ENCODE measurements at regions not wholly inside any gene's neighbourhood (a gene's known extent, or its start where the extent isn't known, plus 50 kb on each side); places are given as distances from the start of the nearest gene placed in this dataset.

DNA sequence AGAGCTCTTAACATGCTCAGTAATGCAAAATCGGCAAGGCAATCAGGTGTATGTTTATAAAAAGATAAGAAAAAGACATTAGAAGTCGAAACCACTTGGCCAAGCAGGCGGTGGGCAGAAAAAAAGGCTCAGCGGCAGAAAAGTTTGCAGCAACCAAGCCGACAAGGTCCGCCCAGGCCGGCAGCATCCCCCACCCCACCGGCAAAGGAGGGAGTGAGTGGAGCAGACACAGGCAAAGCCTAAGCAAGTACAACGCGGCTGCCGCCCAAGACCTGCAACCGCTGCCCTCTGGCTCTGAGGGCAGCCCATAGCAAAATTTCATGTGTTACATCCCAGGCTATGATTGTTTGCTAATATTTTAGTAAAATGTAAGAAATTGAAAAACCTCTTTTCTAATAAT is 125.4 kb upstream of the ZCCHC13 start:
- no peaks in the 10 kb centered on the region for H3K79me2 ChIP-seq (ENCODE audit: insufficient read depth, low read length)
- no peak for DNase-seq (ENCODE audit: low spot score)
- no peaks in the 10 kb centered on the region for H3K36me3 ChIP-seq (replicated peaks in 1 of 2; ENCODE audit: control insufficient read depth in 1 of 2, insufficient read depth in 2 of 2, low read length in 2 of 2)
- H3K4me3 ChIP-seq (replicated peaks in 1 of 3; ENCODE audit: insufficient read depth in 1 of 3, low read depth in 2 of 3, low read length in 3 of 3): no peak overlapping the region; a peak in 1 of 6 replicates
- H2AFZ ChIP-seq (ENCODE audit: low read length): no peak overlapping the region
- no peaks in the 10 kb centered on the region for H3K9me3 ChIP-seq (ENCODE audit: low read length)
- FAIRE-seq: no peak
- intact Hi-C loops (cut with micrococcal nuclease; ENCODE audit: unreplicated experiment) (loop anchor here (2.0 kb wide), 1 partner anchor 26 kb away; no protein-coding TSS in a partner anchor), in situ Hi-C loops (cut with HindIII; ENCODE audit: extremely low pct_ligation_motif_present, low pct_unique_long_range_greater_than_20kb) (no loop called here)
- no peaks in the 10 kb centered on the region for H3K27me3 ChIP-seq (ENCODE audit: control insufficient read depth in 1 of 2, insufficient read depth in 2 of 2, low read length in 2 of 2)
- WGBS (ENCODE audit: low lambda C conversion rate): 24% methylated on average over 6 of the region's 12 CpGs
- TF ChIP-seq NR2F6 (IDR thresholded peaks at IDR 0.05) (no peak), NR2F6 (CRISPR knock-in tag; IDR thresholded peaks at IDR 0.05) (no peak), ZNF556 (CRISPR knock-in tag; IDR thresholded peaks at IDR 0.05; ENCODE audit: borderline replicate concordance) (no peak), GATAD2A (CRISPR knock-in tag; IDR thresholded peaks at IDR 0.05) (no peak), NPAS2 (CRISPR knock-in tag; IDR thresholded peaks at IDR 0.05; ENCODE audit: borderline replicate concordance) (no peak), ZNF484 (CRISPR knock-in tag; IDR thresholded peaks at IDR 0.05; ENCODE audit: borderline replicate concordance, low read depth) (no peak), ZSCAN29 (CRISPR knock-in tag; conservative IDR thresholded peaks at IDR 0.05) (no peak), ZNF709 (CRISPR knock-in tag; IDR thresholded peaks at IDR 0.05) (no peak)
- H3K4me2 ChIP-seq (ENCODE audit: low read depth, low read length): peak overlapping the region; percentile 47
- POLR2A ChIA-PET: interaction anchor here (1.4 kb wide), 1 partner anchor 114 kb away, joined by 6 read pairs; no protein-coding TSS in a partner anchor
- CTCF ChIA-PET (ENCODE audit: low intra/inter-chr PET ratio, low total read pairs): no interaction called here
- no peaks in the 10 kb centered on the region for H4K20me1 ChIP-seq (ENCODE audit: insufficient read depth, low read length)
- H3K9ac ChIP-seq (ENCODE audit: insufficient read depth, low read depth, low read length): no peak overlapping the region
- peak; percentile 87 for ATAC-seq
- BruUV-seq (replicated peaks): no TSS peak
- H3K4me1 ChIP-seq (ENCODE audit: insufficient read depth, low read length): peaks cover 14% of the 10 kb centered on the region
- H3K27ac ChIP-seq (ENCODE audit: extremely low read length, insufficient read depth, low read length): no peak overlapping the region

DNA sequence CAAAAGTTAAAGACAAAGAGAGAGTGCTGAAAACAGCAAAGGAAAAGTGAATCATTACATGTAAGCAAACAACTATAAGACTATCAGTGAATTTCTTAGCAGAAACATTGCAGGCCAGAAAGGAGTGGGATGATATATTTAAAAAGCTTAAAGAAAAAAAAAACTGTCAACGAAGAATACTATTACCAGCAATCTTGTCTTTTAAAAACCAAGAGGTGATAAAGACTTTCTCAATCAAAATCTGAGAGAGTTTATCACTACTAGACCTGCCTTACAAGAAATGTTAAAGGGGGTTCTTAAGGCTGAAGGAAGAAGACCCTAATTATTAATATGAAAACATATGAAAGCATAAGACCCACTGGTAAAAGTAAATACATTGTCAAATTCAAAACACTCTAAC is 132.5 kb upstream of the ZCCHC13 start:
- Histone ChIP-seq H3K9me3 (ENCODE audit: low read length) (peaks cover 9% of the 10 kb centered on the region; the same call in 1 of the 2 replicates), H3K4me2 (ENCODE audit: low read depth, low read length) (no peak overlapping the region), H3K27ac (ENCODE audit: extremely low read length, insufficient read depth, low read length) (no peak overlapping the region), H2AFZ (ENCODE audit: low read length) (no peak overlapping the region), H3K27me3 (ENCODE audit: control insufficient read depth in 1 of 2, insufficient read depth in 2 of 2, low read length in 2 of 2) (no peaks in the 10 kb centered on the region), H3K79me2 (ENCODE audit: insufficient read depth, low read length) (no peaks in the 10 kb centered on the region), H3K4me1 (ENCODE audit: insufficient read depth, low read length) (no peaks in the 10 kb centered on the region), H3K9ac (ENCODE audit: insufficient read depth, low read depth, low read length) (no peak overlapping the region), H4K20me1 (ENCODE audit: insufficient read depth, low read length) (no peaks in the 10 kb centered on the region), H3K4me3 (replicated peaks in 1 of 3; ENCODE audit: insufficient read depth in 1 of 3, low read depth in 2 of 3, low read length in 3 of 3) (no peak overlapping the region), H3K36me3 (replicated peaks in 1 of 2; ENCODE audit: control insufficient read depth in 1 of 2, insufficient read depth in 2 of 2, low read length in 2 of 2) (no peaks in the 10 kb centered on the region)
- intact Hi-C loops (cut with micrococcal nuclease; ENCODE audit: unreplicated experiment): no loop called here
- POLR2A ChIA-PET: no interaction called here
- WGBS (ENCODE audit: low lambda C conversion rate): 100% methylated on average over 1 of the region's 1 CpG
- CTCF ChIA-PET (ENCODE audit: low intra/inter-chr PET ratio, low total read pairs): no interaction called here
- no TSS peak for BruUV-seq (replicated peaks)
- DNase-seq (ENCODE audit: low spot score): no peak
- no peak for FAIRE-seq
- in situ Hi-C loops (cut with HindIII; ENCODE audit: extremely low pct_ligation_motif_present, low pct_unique_long_range_greater_than_20kb): no loop called here
- TF ChIP-seq NR2F2 (IDR thresholded peaks at IDR 0.05; ENCODE audit: borderline replicate concordance, low read depth) (no peak), TSC22D2 (CRISPR knock-in tag; IDR thresholded peaks at IDR 0.05; ENCODE audit: borderline replicate concordance) (no peak), KDM1A (CRISPR knock-in tag; IDR thresholded peaks at IDR 0.05) (no peak), ZNF775 (CRISPR knock-in tag; IDR thresholded peaks at IDR 0.05; ENCODE audit: borderline replicate concordance) (no peak)
- no peak for ATAC-seq
